ENCODE measurements at regions not wholly inside any gene's neighbourhood (a gene's known extent, or its start where the extent isn't known, plus 50 kb on each side); places are given as distances from the start of the nearest gene placed in this dataset.

DNA sequence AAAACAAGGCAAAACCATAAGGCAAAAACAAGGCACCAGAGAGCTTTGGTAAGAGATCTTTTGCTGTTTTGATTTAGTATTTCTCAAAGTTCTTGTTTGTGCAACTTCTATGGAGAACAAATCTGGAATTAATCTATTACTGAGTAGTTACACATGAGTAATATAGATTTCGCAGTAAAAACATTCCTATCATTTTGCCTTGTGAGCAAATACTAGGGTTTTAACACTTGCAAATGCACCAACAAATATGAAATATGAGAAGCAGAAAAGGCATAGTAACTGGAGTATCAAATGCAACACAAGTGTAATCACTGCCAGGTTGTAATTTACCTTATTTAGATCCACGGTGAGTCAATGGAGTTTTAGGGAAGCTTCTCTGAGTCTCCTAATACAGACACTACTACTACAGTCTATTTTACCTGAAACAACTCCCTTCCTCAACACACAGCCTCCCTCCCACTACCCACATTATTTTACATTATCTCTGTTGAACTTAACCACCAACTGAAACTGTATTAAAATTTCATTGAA lies 324.1 kb downstream of the FLRT2 start:
- no peak for TF ChIP-seq POLR2AphosphoS5 (IDR thresholded peaks at IDR 0.05; ENCODE audit: low read depth, low read length)
- no peak for TF ChIP-seq TAF1 (IDR thresholded peaks at IDR 0.05; ENCODE audit: borderline replicate concordance, insufficient read depth, low read length)
- TF ChIP-seq SIN3A (IDR thresholded peaks at IDR 0.05; ENCODE audit: borderline replicate concordance, insufficient read depth, low read length), result no peak

All from PFSK-1 (cell line).